ENCODE measurements at regions not wholly inside any gene's neighbourhood (a gene's known extent, or its start where the extent isn't known, plus 50 kb on each side); places are given as distances from the start of the nearest gene placed in this dataset.

DNA sequence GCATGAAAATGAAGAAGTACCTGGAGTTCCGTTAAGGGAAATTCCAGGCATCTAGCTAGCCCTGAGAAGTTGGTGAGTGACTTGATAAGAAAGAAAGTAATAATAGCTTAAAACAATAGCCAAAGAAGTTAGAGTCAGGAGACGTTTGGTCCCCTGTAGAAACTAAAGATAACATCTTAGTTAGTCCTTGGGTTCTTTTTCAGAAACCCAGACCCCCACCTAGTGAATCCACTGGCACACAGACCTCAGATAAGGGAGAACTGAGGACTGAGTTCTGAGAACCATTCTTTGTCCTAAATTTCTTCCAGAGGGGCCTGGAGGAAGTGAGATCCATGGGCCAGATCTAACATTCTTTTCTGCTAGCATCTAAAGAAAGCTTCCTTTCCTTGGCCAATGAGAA is 335.4 kb downstream of the SLC4A3 start:
- H3K27ac Mint-ChIP-seq = no peak overlapping the region
- H3K27me3 Mint-ChIP-seq (ENCODE audit: low read depth) = peaks cover 77% of the 10 kb centered on the region
- no peak overlapping the region for H3K27ac ChIP-seq (ENCODE audit: insufficient read length, low read depth, low read length)
- H3K23ac ChIP-seq (ENCODE audit: insufficient read length, low read depth, low read length) = no peak overlapping the region
- TF ChIP-seq, protein P1, sequence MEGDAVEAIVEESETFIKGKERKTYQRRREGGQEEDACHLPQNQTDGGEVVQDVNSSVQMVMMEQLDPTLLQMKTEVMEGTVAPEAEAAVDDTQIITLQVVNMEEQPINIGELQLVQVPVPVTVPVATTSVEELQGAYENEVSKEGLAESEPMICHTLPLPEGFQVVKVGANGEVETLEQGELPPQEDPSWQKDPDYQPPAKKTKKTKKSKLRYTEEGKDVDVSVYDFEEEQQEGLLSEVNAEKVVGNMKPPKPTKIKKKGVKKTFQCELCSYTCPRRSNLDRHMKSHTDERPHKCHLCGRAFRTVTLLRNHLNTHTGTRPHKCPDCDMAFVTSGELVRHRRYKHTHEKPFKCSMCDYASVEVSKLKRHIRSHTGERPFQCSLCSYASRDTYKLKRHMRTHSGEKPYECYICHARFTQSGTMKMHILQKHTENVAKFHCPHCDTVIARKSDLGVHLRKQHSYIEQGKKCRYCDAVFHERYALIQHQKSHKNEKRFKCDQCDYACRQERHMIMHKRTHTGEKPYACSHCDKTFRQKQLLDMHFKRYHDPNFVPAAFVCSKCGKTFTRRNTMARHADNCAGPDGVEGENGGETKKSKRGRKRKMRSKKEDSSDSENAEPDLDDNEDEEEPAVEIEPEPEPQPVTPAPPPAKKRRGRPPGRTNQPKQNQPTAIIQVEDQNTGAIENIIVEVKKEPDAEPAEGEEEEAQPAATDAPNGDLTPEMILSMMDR (conservative IDR thresholded peaks at IDR 0.05) = no peak
- no peak overlapping the region for H3T11ph ChIP-seq (ENCODE audit: low read length)
- H4K91ac ChIP-seq (ENCODE audit: insufficient read length, low read depth, low read length) = no peak overlapping the region
- H3K79me1 ChIP-seq (ENCODE audit: insufficient read depth, low read depth, low read length, poor library complexity, severe bottlenecking) = no peaks in the 10 kb centered on the region
- no peak overlapping the region for H2BK120ac ChIP-seq (ENCODE audit: low read depth, low read length, poor library complexity, severe bottlenecking)
- H3K9me3 ChIP-seq (ENCODE audit: control insufficient read depth, low read depth, low read length) = no peaks in the 10 kb centered on the region
- H2BK5ac ChIP-seq (ENCODE audit: insufficient read length, low read length) = no peak overlapping the region
- H4K5ac ChIP-seq (ENCODE audit: insufficient read length, low read depth, low read length) = no peak overlapping the region
- H3K27me3 ChIP-seq (ENCODE audit: insufficient read depth, low read length) = peaks cover 11% of the 10 kb centered on the region; the same call in 1 of the 2 replicates
- no CpG with 5 or more reads among the region's 2 CpGs for WGBS (ENCODE audit: extremely low coverage, insufficient read length, low lambda C conversion rate)
- H2BK12ac ChIP-seq (ENCODE audit: insufficient read length, low read depth, low read length) = no peak overlapping the region
- H3K9ac ChIP-seq (ENCODE audit: extremely low read depth, insufficient read length, low read length) = no peak overlapping the region
- no peaks in the 10 kb centered on the region for H4K20me1 ChIP-seq (ENCODE audit: control insufficient read depth, insufficient read depth, insufficient read length)
- no peak overlapping the region for H3K4me2 ChIP-seq (ENCODE audit: insufficient read depth, insufficient read length, low read length)
- H2AFZ ChIP-seq (ENCODE audit: low read length) = no peak overlapping the region
- H2BK15ac ChIP-seq (ENCODE audit: low read depth, low read length) = no peak overlapping the region
- H4K8ac ChIP-seq (replicated peaks; ENCODE audit: insufficient read length, low read depth, low read length) = no peak overlapping the region
- H3K4ac ChIP-seq (ENCODE audit: low read depth, low read length) = no peak overlapping the region
- no peaks in the 10 kb centered on the region; a peak in 1 of 5 replicates for H3K9me3 Mint-ChIP-seq
- peaks cover 9% of the 10 kb centered on the region; the same call in 1 of the 2 replicates for H3K4me1 ChIP-seq (ENCODE audit: insufficient read depth, low read length)
- H3K79me2 ChIP-seq (ENCODE audit: insufficient read depth, low read length) = no peaks in the 10 kb centered on the region
- no peak overlapping the region for H2BK20ac ChIP-seq (ENCODE audit: low read depth, low read length, poor library complexity, severe bottlenecking)
- no peak overlapping the region for H3K56ac ChIP-seq (ENCODE audit: insufficient read length, low read depth, low read length)
- no peak overlapping the region for H3K4me3 Mint-ChIP-seq
- peaks cover 50 to 60% of the 10 kb centered on the region in 2 experiments for H3K4me1 Mint-ChIP-seq
- H3K14ac ChIP-seq (ENCODE audit: insufficient read depth, low read length) = no peak overlapping the region
- H3K23me2 ChIP-seq (ENCODE audit: insufficient read length, low read depth, low read length, poor library complexity, severe bottlenecking) = no peaks in the 10 kb centered on the region
- H2AK5ac ChIP-seq (ENCODE audit: insufficient read length, low read length) = no peak overlapping the region
- no peak overlapping the region for H3K18ac ChIP-seq (ENCODE audit: insufficient read length, low read depth, low read length)
- DNase-seq = no peak
- H3K36me3 Mint-ChIP-seq (ENCODE audit: insufficient read depth in 1 of 3, low read depth in 3 of 3) = peaks cover 0 to 8% (median 0%) of the 10 kb centered on the region in 3 experiments; a peak in 3 of 7 replicates
